Caco-2 (cell line): ENCODE measurements at regions not wholly inside any gene's neighbourhood (a gene's known extent, or its start where the extent isn't known, plus 50 kb on each side); places are given as distances from the start of the nearest gene placed in this dataset.

Experiments
- BruUV-seq: library from RNA; stranded (reverse); fragments of 400-500 nt; replicated peaks from 2 replicates; lab custom pipeline; 2021; lab: Mats Ljungman, UMichigan
- CTCF ChIA-PET: fragments of 300-600 bp; sonication (Branson Sonifier 250); formaldehyde crosslinking; loops from one replicate; lab custom pipeline; 2022; ENCODE audit warnings: antibody characterized with exemption; lab: Charles Lee
- POLR2A ChIA-PET: fragments of 300-600 bp; sonication (Branson Sonifier 250); formaldehyde crosslinking; loops from one replicate; lab custom pipeline; 2022; ENCODE audit warnings: antibody characterized with exemption; lab: Charles Lee
- DNase-seq, 2 experiments: peaks; one replicate each; pipeline versions ENCODE4 v3.0.0 to v3.0.0-alpha.2; 2020 to 2022
- H3K27me3 ChIP-seq: replicated peaks from 2 replicates; pipeline ENCODE4 v1.6.0; 2011; ENCODE audit warnings: low read length; ENCODE audit not compliant: control insufficient read depth, insufficient read depth
- H3K36me3 ChIP-seq: 2 replicates; pipeline ENCODE4 v1.5.1; 2011; ENCODE audit warnings: low read length; ENCODE audit not compliant: control insufficient read depth, insufficient read depth
- H3K4me1 ChIP-seq: fragments of 250-450 bp; sonication (Bioruptor Pico); 2 replicates; pipeline ENCODE4 v1.5.1; 2020; ENCODE audit warnings: mild to moderate bottlenecking
- H3K4me3 ChIP-seq: 2 replicates; pipeline ENCODE4 v1.5.1; 2011; ENCODE audit warnings: low read depth, mild to moderate bottlenecking, control low read depth, low read length
- H3K9me3 ChIP-seq: fragments of 250-450 bp; sonication (Bioruptor Pico); 2 replicates; pipeline ENCODE4 v1.5.1; 2020; ENCODE audit warnings: mild to moderate bottlenecking, moderate library complexity
- H3K27ac Mint-ChIP-seq: one replicate; pipeline ENCODE4 v1.8.0; 2022; ENCODE audit warnings: mixed read lengths; ENCODE audit not compliant: unreplicated experiment
- H3K27me3 Mint-ChIP-seq: one replicate; pipeline ENCODE4 v1.8.0; 2022; ENCODE audit warnings: mixed read lengths; ENCODE audit not compliant: insufficient read depth, unreplicated experiment
- H3K36me3 Mint-ChIP-seq: one replicate; pipeline ENCODE4 v1.8.0; 2022; ENCODE audit warnings: mild to moderate bottlenecking, mixed read lengths; ENCODE audit not compliant: insufficient read depth, unreplicated experiment
- H3K4me1 Mint-ChIP-seq: one replicate; pipeline ENCODE4 v1.8.0; 2022; ENCODE audit warnings: low read depth, mixed read lengths; ENCODE audit not compliant: unreplicated experiment
- H3K4me3 Mint-ChIP-seq: one replicate; pipeline ENCODE4 v1.8.0; 2022; ENCODE audit warnings: mild to moderate bottlenecking, moderate library complexity, mixed read lengths; ENCODE audit not compliant: unreplicated experiment
- H3K9me3 Mint-ChIP-seq: one replicate; pipeline ENCODE4 v1.8.0; 2022; ENCODE audit warnings: mixed read lengths; ENCODE audit not compliant: unreplicated experiment
- CTCF ChIP-seq, 2 experiments: fragments of 200-600 bp in 1 of 2; IDR thresholded peaks; 1 replicate in 1 of 2; 2 replicates in 1 of 2; pipeline versions ENCODE4 v1.5.1 to v1.8.0; 2011 to 2022; ENCODE audit warnings: antibody characterized with exemption in 1 of 2, control low read depth in 1 of 2, inconsistent platforms in 1 of 2, low read depth in 1 of 2, low read length in 1 of 2, mild to moderate bottlenecking in 1 of 2, moderate library complexity in 1 of 2; ENCODE audit not compliant: insufficient read depth in 1 of 2, severe bottlenecking in 1 of 2, unreplicated experiment in 1 of 2
- intact Hi-C: fragments of 100-400 bp; cut with micrococcal nuclease; formaldehyde crosslinking; loops from one replicate; pipeline ENCODE4 v1.10.0; 2022; ENCODE audit not compliant: unreplicated experiment

GRCh38 chr6:27138406-27138805, 109.1 kb upstream of the PRSS16 start:
- TF ChIP-seq CTCF (IDR thresholded peaks at IDR 0.05; ENCODE audit: insufficient read depth in 1 of 2, low read depth in 1 of 2, low read length in 1 of 2, severe bottlenecking in 1 of 2, unreplicated experiment in 1 of 2) = no peak
- Mint-ChIP-seq H3K9me3 (no peaks in the 10 kb centered on the region), H3K4me1 (peaks cover 14% of the 10 kb centered on the region), H3K36me3 (peaks cover 31% of the 10 kb centered on the region), H3K27me3 (no peaks in the 10 kb centered on the region), H3K4me3 (no peak overlapping the region), H3K27ac (peak overlapping the region; percentile 50)
- Histone ChIP-seq H3K27me3 (no peaks in the 10 kb centered on the region), H3K4me1 (peaks cover 41% of the 10 kb centered on the region), H3K36me3 (no peaks in the 10 kb centered on the region; the same call in 1 of the 2 replicates), H3K9me3 (0 out of 2 replicates have a peak, but pooled peaks cover 3% of the 10 kb centered on the region), H3K4me3 (no peak overlapping the region)
- POLR2A ChIA-PET = interaction anchor here (1.4 kb wide), 1 partner anchor 8 kb away, joined by 13 read pairs; a partner anchor contains a TSS
- intact Hi-C loops = loop anchor here (10.0 kb wide), 2 partner anchors 934 to 1726 kb away; a partner anchor contains a TSS
- CTCF ChIA-PET = no interaction called here
- DNase-seq = no peak
- no TSS peak for BruUV-seq

- Mint-ChIP-seq H3K4me1 (peaks cover 14% of the 10 kb centered on the region), H3K9me3 (no peaks in the 10 kb centered on the region), H3K27me3 (no peaks in the 10 kb centered on the region), H3K4me3 (no peak overlapping the region), H3K36me3 (peaks cover 31% of the 10 kb centered on the region), H3K27ac (peak overlapping the region; percentile 50)
- H3K4me3 ChIP-seq = no peak overlapping the region
- intact Hi-C loops = loop anchor here (10.0 kb wide), 2 partner anchors 934 to 1726 kb away; a partner anchor contains a TSS
- ChIA-PET CTCF (no interaction called here), POLR2A (interaction anchor here (1.4 kb wide), 1 partner anchor 8 kb away, joined by 13 read pairs; a partner anchor contains a TSS)
- no peak for TF ChIP-seq CTCF (IDR thresholded peaks at IDR 0.05; ENCODE audit: insufficient read depth in 1 of 2, low read depth in 1 of 2, low read length in 1 of 2, severe bottlenecking in 1 of 2, unreplicated experiment in 1 of 2)
- no TSS peak for BruUV-seq
- DNase-seq = no peak
- H3K4me1 ChIP-seq = peaks cover 40% of the 10 kb centered on the region
- H3K27me3 ChIP-seq = no peaks in the 10 kb centered on the region
- no peaks in the 10 kb centered on the region; the same call in 1 of the 2 replicates for H3K36me3 ChIP-seq
- 0 out of 2 replicates have a peak, but pooled peaks cover 3% of the 10 kb centered on the region for H3K9me3 ChIP-seq
Observed at GRCh38 chr6:27138837-27139755, 108.4 kb upstream of the PRSS16 start.

- Mint-ChIP-seq H3K4me1 (peaks cover 14% of the 10 kb centered on the region), H3K36me3 (peaks cover 31% of the 10 kb centered on the region), H3K27ac (no peak overlapping the region), H3K27me3 (no peaks in the 10 kb centered on the region), H3K9me3 (no peaks in the 10 kb centered on the region), H3K4me3 (no peak overlapping the region)
- intact Hi-C loops = loop anchor here (10.0 kb wide), 2 partner anchors 935 to 1725 kb away; a partner anchor contains a TSS
- peaks cover 33% of the 10 kb centered on the region for H3K4me1 ChIP-seq
- H3K9me3 ChIP-seq = no peaks in the 10 kb centered on the region
- no peak for TF ChIP-seq CTCF (IDR thresholded peaks at IDR 0.05; ENCODE audit: insufficient read depth in 1 of 2, low read depth in 1 of 2, low read length in 1 of 2, severe bottlenecking in 1 of 2, unreplicated experiment in 1 of 2)
- ChIA-PET POLR2A (no interaction called here), CTCF (no interaction called here)
- no peaks in the 10 kb centered on the region; the same call in 1 of the 2 replicates for H3K36me3 ChIP-seq
- no peak for DNase-seq
- BruUV-seq = no TSS peak
- no peaks in the 10 kb centered on the region for H3K27me3 ChIP-seq
- H3K4me3 ChIP-seq = no peak overlapping the region
Observed at GRCh38 chr6:27139756-27140579, 107.5 kb upstream of the PRSS16 start.
